HS-27A (cell line): ENCODE measurements at regions not wholly inside any gene's neighbourhood (a gene's known extent, or its start where the extent isn't known, plus 50 kb on each side); places are given as distances from the start of the nearest gene placed in this dataset.

Source experiments
- DNase-seq: peaks from one replicate; pipeline ENCODE4 v3.0.0-alpha.2; 2012; ENCODE audit warnings: low read depth, missing footprints

DNA sequence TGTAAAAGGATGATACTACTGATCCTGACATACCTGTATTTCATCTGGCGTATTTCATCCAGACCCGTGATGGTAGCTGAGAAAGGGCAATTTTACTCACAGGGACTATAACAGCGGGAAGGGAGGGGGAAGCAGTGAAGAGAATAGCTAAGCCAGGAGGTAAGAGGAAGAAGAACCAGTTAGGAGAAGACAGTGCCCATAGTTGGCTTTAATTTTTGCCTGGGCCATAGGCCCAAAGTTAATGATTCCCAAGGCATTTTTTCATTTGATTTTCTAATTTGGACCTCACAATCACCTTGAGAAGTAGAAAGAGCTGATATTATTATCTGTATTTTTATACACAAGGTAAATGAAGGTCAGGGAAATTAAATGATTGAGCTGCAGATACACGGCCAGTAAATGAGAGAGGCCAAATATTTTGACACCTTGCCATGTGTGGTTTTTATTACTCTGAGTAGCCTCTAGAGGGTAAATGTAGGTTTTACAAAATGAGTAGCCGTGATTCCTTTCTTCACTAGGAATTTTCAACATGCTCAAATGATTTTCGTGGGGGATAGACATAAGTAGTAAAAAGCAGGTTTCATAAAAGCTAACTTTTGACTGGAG lies 382.2 kb downstream of the FUT8 start:
- DNase-seq, result no peak

DNA sequence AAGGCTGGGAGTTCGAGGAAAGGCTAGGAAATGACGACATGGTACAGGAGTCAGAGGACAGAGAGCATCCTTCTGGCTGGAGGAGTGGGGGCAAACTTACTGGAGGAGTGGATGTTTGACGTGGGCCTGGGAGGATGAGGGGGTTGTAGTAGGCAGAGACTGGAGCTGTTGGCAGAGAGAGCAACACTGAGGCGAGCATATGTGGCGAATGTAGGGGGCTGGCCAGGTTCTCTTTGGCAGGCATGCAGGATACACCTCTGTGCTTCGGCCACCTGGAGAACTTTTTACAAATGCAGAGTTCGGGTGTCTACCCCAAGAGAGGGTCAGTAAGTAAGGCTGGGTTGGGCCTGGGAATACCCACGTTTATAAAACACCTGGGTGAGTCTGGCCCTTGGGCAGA lies 385.7 kb downstream of the FUT8 start:
- DNase-seq, result no peak

DNA sequence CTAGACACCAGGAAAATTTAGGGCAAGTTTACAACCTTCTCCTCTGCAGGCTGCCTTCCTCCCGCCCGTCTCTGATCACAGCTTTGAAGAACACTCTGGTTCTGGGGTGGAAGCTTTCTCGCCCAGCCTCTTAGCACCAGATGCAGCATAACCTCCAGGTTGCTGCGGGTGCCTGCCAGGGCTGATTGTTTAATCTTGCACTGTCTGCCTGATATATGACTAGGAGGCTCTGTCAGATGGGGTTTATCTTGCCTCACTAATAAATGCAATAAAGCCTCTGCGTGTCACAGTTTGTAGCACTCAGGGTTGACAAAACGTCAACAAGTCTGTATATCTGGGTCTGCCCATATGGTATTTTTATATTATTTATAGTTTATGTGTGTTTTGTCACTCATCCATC lies 388.2 kb downstream of the FUT8 start:
- no peak for DNase-seq

DNA sequence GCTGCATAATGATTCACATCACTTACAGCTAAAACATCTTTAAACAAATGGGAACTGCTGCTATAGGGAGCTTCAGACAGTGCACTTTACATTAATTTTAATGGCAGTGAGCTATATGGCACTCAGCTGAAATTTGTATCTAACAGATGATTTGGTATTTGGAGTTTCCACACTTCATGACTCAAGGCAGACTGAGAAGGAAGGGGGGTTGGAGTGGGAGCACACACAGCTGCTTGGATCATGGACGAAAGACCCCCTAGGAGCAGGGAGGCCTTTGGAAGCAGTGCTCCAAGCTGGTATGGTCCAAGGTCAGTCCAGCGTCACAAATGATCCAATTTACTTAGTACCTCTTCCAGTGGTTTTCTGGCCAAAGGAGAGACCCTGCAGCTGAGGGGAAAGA lies 389.7 kb downstream of the FUT8 start:
- DNase-seq, result no peak

DNA sequence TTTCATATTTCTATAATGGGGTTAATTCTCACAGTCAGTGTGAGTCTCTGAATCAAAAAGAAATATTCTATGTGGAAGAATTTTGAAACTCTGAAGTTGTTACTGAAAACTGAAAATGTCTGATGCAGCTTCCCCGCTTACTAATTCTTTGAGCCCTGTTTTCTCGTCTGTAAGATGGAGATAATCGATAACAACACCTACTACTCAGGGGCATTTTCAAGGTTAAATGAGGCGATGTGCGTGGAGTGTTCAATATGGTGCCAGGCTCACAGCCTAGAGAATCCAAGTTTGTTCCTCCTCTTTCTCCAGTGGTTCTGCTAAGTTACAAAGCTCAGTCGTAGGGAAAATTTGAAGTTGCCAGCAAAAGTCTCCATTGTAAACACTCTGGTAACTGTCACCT lies 391.4 kb downstream of the FUT8 start:
- no peak for DNase-seq

DNA sequence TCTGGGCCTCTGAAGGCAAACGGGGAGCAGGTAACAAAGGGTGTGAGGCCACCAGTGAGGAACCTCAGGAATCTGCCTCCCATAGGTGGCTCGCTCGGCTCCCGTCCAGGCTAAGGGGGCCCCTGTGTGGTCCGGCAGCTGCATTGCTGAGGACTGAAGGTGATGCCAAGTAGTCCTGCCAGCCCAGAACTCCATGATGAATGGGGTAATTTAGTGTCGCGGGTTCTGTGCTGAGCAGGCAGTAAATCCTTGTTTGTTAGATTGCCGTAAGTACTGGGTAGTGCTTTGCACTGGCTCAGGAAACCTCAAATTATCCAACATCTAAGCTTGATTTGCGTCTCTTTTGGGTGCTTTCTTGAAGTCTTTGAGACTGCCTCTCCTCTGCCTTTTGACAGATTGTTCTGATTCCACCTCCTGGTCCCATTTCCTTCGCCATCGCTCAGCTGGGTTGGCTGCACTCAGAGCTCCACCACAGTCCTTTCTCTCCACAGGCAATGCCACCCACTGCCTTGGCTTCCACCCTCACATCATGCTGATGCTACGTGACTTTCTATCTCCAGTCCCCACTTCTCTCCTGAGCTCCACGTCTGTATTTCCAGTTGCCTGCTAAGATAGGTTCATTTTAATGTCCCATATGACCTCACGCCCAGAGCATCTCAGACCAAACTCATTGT lies 392.0 kb downstream of the FUT8 start:
- no peak for DNase-seq

DNA sequence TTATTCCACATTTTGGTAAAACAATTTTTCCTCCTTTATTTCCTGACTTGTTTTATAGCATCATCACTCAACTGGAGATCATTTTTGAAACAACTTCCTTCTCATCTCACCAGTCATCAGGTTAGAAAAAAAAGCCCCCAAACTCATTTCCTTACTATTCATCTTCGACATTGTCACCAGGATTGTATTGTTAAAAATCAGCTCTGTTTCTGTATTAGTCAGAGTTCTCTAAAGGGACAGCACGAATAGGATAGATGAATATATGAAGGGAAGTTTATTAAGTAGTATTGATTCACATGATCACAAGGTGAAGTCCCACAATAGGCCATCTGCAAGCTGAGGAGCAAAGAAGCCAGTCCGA lies 392.6 kb downstream of the FUT8 start:
- no peak for DNase-seq

DNA sequence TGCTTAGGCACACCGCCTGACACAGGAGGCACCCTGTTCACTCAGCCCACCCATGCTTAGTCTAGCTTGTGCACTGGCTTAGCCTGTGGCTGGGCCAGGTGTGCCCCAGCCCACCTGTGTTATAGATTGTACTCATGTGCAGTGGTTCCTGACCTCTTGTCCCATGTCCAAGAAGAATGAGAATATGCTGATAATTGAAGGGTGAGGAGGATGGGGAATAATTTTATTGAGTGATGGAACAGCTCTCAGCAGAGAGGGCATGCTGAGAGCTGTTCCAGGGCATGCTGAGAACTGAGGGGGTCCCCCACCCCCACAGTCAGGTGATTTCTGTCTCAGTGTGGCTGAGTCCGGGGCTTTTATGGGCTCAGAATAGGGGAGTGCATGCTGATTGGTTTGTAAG lies 395.9 kb downstream of the FUT8 start:
- no peak for DNase-seq

DNA sequence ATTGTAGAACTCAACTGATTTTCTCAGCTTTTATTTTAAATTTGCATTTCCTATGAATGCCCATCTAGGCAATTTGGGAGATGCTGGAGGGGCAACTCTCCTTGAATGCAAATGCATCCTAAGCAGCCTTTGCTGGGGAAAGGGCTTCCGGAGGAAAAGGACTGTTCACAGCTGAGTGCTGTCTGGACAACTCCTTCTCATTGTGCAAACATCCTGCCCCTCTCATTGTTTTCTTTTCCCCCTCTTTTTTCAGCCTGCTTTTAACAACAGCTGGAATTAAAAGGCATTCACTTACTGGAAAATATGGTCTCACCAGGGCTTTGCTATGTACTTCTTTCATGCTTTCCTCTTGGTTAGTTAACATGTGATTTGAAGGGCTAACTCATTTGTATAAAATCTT lies 397.8 kb downstream of the FUT8 start:
- no peak for DNase-seq

DNA sequence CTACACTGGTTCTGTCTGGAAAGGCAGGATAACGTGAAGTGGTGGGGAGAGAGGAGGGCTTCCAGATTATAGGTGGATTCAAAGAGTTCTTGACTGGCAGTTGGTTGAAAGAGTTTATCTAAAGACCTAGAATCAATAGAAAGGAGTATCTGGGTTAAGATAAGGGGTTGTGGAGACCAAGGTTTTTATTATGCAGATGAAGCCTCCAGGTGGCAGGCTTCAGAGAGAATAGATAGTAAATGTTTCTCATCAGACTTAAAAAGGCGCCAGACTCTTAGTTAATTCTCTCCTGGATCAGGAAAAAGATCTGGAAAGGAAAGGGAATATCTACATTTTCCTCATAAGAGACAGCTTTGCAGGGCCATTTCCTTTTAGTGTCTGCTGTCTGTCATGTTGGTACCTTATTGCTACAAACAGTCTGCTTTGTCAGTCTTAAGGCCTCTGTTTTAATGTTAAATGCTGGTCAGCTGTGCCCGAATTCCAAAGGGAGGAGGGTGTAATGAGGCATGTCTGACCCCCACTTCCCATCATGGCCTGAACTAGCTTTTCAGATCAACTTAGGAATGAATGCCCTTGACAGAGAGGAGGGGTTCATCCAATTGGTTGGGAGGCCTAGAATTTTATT lies 401.3 kb downstream of the FUT8 start:
- no peak for DNase-seq

DNA sequence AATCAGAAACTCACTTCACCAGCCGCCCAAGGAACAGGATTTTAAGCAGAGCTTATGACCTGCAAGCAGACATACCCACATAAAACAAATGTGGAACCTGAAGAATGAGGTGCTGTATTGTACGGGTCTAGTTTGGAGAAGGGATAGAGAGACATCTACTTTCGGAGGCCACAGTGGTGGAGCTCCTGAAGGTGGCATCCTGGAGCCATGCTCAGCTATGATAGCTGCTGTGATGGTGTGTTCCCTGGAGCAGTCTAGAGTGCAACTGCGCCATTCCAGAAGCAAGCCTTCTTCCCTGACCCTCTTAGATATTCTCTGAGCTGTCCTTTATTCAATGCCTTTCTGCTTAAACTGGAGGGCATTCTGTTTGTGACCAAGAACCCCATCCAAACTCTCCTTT lies 402.6 kb downstream of the FUT8 start:
- DNase-seq, result no peak

DNA sequence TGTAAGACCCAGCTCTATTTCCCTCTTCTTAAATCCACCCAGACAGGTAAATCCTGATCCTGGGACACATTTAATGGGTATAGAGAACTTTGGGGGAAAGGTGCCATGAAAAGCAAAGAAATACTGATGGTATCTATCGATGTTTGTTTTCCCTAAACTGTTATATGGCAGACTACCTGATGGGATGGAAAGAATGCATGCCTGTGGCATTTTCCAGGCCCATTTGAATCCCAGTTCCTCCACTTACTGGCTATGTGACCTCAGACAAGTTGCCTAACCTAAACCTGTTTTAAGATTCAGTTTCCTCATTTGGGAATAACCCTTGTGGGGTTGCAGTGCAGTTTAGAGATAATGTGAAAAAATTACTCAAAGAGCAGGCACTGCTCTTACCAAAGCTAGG lies 404.5 kb downstream of the FUT8 start:
- DNase-seq, result no peak

DNA sequence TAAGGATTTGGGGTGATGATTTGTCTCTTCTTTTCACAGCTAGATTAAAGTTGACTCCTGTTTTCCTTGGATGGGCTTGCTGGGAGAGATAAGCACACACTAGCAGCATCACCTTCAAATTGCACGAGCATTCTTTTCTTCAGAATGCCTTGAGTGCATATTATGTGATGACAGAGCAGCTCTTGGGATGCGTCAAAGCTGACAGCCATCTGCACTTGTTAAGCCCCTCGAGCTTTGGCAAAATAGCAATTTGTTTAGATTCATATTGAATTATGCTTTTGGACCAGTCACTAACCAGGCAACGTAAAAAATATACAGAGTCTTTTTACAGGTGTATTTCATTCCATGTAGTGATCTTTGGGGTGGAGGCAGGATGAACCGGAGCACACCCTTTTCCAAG lies 407.0 kb downstream of the FUT8 start:
- no peak for DNase-seq

DNA sequence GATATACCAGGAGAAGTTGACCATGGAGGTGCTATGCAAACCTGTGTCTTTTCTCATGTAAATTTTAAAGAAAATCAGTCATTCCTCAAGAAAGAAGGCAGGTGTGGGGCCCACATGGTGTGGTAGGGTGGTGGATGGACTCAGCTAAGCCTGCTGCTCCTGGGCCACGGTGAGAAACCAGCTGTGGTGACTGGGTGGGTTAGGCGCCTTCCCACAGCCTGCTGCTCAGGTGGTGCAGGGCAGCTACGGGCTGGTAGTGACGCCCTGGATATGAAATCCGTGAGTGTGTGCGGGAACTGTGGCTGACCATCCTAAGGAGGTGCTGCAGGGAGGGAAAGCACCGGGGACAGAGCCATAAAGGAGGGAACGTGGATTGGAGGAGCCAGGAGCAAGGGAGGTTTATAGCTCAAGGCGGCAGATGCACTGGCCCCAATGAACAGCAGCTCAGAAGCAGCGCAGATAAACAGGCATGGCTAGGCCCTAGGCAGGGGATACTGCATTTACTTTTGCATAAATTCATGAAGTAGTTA lies 408.8 kb downstream of the FUT8 start:
- no peak for DNase-seq

DNA sequence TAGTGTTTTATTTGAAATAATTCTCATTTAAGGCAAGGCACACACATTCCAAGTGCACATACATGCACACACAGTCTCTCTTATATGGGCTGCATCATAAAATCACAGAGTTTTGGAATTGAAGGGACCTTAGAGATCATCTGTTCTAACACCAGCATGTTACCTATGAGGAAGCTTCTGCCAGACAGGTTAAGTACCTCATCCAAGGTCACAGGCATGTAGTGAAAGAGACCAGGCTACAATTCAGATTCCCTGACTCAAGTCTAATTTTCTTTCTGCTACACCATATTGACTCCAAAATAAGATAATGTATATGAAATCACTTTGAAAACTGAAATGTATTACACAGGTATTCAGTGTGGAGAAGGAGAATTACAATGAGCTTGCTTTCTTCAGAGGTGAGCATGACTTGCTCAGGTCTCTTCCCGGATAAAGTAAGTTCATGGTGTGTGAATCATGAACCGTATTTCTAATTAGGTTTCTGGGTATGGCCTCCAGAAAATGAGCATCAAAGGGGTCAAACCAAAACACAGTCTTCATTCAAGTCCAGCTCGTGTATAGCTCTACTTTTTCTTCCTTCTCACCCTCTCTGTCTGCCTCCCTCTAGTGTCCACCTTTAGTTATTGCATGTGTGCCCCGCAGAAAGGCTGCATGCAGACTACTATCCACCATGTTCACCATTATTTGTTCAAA lies 411.9 kb downstream of the FUT8 start:
- DNase-seq, result peak; percentile 17

DNA sequence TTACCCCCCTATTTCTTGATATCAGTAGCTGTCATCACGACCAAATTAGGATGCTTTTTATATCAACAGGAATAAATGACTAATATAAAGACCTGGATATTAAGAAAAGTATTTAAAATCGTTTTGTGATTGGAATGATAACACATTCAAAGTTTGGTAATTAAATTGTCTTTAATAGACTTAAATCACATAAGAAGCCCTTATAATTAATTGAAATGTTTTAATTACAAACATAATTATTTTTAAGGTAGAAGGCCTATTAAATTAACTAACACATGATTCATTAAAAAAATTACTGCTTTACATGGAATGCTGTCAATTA lies 412.4 kb downstream of the FUT8 start:
- DNase-seq, result no peak

DNA sequence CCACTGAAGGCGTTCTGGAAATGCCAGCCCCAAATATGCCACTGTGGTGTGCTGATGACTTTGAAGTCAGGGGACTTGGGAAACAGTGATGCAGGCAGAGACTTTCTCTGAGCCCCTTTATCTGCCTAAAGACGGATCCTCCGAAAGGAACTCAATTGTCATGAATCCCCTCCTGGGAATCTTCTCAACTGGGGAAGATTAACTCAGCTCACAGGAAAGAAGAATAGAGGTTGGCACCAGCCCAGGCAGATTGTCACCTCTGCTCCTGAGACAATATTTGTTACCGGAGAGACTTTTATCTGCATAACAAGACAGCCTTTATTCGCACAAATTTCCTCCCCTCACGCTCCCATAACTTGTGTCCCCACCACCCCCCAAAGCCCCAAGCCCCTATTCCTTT lies 414.4 kb downstream of the FUT8 start:
- no peak for DNase-seq

DNA sequence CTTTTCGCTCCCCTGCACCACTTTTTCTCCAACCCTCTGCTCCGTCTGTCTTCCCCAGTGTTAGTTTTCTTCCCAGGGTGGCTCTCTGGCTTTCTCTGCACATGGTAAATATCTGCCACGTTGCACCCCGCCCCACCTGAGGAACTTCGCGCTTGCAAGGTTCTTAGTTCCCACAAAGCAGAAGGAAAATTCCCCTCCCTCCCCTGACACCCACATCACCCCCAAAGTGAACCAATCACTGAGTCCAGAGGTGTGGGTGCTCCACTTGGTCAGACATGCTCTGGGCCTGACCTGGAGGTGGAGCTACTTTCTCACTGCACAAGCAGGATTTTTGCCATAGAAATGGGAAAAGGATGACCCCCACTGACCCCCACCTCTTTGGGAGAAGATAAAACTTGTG lies 415.0 kb downstream of the FUT8 start:
- DNase-seq, result no peak

DNA sequence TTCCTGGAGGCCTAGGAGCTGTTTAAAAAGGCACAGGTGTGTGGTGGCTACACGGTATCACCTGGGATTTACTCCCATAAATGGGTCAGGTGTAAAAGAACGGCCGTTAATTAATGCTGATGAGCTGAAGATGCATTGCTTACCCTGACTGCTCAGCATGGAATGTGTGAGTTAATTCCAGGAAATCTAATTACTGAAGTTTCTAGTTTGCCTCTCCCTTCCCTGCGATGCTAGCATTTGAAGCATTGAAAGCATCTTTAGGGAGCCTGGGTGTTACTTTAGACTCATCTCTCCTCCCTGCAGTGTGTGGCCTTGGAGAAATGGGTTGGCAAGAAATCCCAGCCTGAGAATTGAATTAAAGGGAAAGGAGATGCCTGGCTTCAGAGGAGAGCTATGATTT lies 415.9 kb downstream of the FUT8 start:
- DNase-seq, result no peak

DNA sequence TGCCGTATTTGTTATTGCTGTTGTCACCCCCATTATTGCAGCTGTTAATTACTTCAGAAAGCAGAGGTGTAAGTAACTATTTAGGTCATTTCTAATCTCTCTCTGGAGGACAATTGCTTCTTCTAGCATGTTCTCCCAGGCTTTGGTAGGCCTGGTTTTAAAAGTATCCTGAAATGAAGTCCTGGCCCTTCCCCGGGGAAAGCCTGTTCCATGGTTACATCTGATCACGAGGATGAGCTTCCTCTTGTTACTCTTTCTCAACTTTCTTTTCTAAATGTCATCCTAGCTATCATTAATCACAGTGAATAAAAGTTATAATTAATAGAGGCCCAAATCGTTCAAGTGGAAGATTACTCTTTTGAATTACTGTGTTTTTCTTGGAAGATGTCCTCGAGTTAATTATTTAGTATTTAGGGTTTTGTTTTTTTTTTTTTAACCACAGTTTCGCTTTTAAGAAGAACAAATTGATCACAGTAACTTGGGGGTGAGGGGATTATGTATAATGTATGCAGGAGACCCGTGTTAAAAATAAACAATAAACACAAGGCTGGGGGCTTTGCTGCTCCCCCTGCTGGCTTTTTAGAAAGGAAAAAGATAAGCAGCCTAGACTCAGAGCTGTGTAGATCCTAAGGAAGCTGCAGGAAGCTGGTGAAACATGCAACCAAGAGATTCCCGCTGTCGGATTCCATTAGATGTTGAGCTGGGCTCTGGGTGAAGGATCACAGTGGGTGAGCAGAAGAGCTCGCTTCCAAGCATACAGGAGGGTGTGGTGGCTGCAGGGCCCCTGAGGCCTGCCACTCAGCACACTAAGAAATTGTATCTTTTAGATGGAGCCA lies 420.1 kb downstream of the FUT8 start:
- DNase-seq, result no peak

DNA sequence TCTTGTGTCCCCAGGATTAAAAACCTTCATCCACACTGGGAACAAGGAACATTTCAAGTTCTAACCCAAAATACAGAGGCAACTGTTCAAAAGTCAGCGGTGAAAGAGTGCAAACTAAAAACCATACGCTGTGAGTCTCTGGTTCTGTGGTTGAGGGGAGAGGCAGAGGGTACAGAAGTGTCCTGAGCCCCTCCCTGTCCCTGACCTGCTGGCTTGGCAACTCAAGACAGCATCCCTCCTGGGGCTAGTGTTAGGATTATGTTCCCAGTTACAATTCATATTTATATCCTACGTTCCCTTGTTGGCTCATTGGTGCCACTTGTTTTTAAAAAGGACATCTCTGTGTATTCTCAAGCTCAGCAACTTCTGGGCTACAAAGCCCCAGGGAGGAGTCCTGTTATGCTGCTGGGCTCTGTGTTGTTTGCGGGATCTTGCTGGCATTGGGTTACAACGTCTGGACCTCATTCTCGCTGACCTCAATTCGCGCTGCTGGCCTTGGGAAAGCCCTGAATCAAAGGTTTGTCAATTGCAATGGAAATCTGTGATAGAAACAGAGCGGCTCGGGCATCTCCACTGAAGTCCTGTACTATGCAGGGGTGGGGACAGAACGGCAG lies 420.8 kb downstream of the FUT8 start:
- no peak for DNase-seq

DNA sequence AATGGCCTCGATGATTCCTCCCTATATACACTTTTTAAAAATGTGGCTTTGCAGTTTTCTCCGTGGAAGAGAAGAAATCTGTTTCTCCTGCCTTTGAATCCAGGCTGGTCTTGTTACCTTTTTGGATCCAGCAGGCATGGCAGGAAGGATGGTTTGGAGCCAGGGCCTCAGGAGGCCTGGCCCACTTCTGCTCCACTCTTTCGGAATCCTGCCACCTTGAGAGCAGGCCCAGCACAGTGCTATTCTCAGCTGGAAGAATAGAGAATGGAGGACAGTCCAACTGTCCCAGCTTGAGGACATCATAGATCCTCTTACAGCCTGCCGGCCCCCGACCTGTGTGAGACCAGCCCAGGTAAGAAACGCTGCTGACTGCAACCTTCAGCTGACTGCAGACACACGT lies 421.5 kb downstream of the FUT8 start:
- DNase-seq, result no peak
